HEK293 (cell line): ENCODE measurements at regions not wholly inside any gene's neighbourhood (a gene's known extent, or its start where the extent isn't known, plus 50 kb on each side); places are given as distances from the start of the nearest gene placed in this dataset.

ENCODE experiments used
- CTCF ChIA-PET: fragments of 350-600 bp; formaldehyde crosslinking; extraction: SDS; loops from one replicate; lab custom pipeline; 2021; ENCODE audit warnings: antibody characterized with exemption; lab: Yijun Ruan, JAX
- POLR2A ChIA-PET: fragments of 300-600 bp; formaldehyde crosslinking; extraction: SDS; loops from one replicate; lab custom pipeline; 2020; ENCODE audit warnings: antibody characterized with exemption, inconsistent platforms; lab: Yijun Ruan, JAX
- H3K27ac ChIP-seq: fragments of 200-500 bp; sonication (Bioruptor generic); 2 replicates; pipeline ENCODE4 v1.5.1; 2014; ENCODE audit warnings: low read depth, low read length, control low read depth, inconsistent platforms; ENCODE audit errors: extremely low read depth
- H3K36me3 ChIP-seq, 2 experiments: fragments of 200-500 bp in 1 of 2; sonication (Bioruptor generic) in 1 of 2; 1 replicate in 1 of 2; 2 replicates in 1 of 2; pipeline ENCODE4 v1.5.1; 2014 to 2017; ENCODE audit warnings: inconsistent platforms in 2 of 2, low read length in 2 of 2; ENCODE audit not compliant: control insufficient read depth in 2 of 2, insufficient read depth in 1 of 2
- H3K4me1 ChIP-seq: fragments of 200-500 bp; sonication (Bioruptor generic); 2 replicates; pipeline ENCODE4 v1.5.1; 2014; ENCODE audit warnings: mild to moderate bottlenecking, low read length, inconsistent platforms; ENCODE audit not compliant: control insufficient read depth, insufficient read depth
- H3K4me3 ChIP-seq: 2 replicates; pipeline ENCODE4 v1.5.1; 2011; ENCODE audit warnings: low read depth, mild to moderate bottlenecking, control low read depth, low read length, moderate library complexity
- H3K9me3 ChIP-seq: fragments of 200-500 bp; sonication (Bioruptor generic); 2 replicates; pipeline ENCODE4 v1.5.1; 2014; ENCODE audit warnings: low read depth, low read length, inconsistent platforms; ENCODE audit not compliant: control insufficient read depth, insufficient read depth
- EGR2 ChIP-seq: fragments of 450-650 bp; formaldehyde crosslinking; IDR thresholded peaks from 2 replicates; pipeline ENCODE4 v1.5.1; 2016; ENCODE audit warnings: low read depth, missing biosample characterization, missing genetic modification characterization
- ZNF155 ChIP-seq: fragments of 450-650 bp; formaldehyde crosslinking; IDR thresholded peaks from 2 replicates; pipeline ENCODE4 v1.5.1; 2016; ENCODE audit warnings: missing biosample characterization, missing genetic modification characterization
- ZNF394 ChIP-seq: fragments of 450-650 bp; formaldehyde crosslinking; IDR thresholded peaks from 2 replicates; pipeline ENCODE4 v1.5.1; 2016; ENCODE audit warnings: missing biosample characterization, missing genetic modification characterization, mild to moderate bottlenecking, moderate library complexity, borderline replicate concordance
- ZNF423 ChIP-seq: fragments of 450-650 bp; formaldehyde crosslinking; IDR thresholded peaks from 2 replicates; pipeline ENCODE4 v1.5.1; 2016; ENCODE audit warnings: missing biosample characterization, missing genetic modification characterization
- ZNF529 ChIP-seq: fragments of 450-650 bp; formaldehyde crosslinking; IDR thresholded peaks from 2 replicates; pipeline ENCODE4 v1.5.1; 2017; ENCODE audit warnings: missing genetic modification characterization, missing biosample characterization; ENCODE audit not compliant: insufficient replicate concordance
- ZNF555 ChIP-seq: fragments of 450-650 bp; formaldehyde crosslinking; conservative IDR thresholded peaks from 2 replicates; pipeline ENCODE4 v1.5.1; 2017; ENCODE audit warnings: missing biosample characterization, mild to moderate bottlenecking, missing genetic modification characterization, inconsistent platforms
- ZNF560 ChIP-seq: fragments of 450-650 bp; formaldehyde crosslinking; IDR thresholded peaks from 2 replicates; pipeline ENCODE4 v1.5.1; 2017; ENCODE audit warnings: missing biosample characterization, missing genetic modification characterization, borderline replicate concordance
- ZNF670 ChIP-seq: fragments of 450-650 bp; formaldehyde crosslinking; IDR thresholded peaks from 2 replicates; pipeline ENCODE4 v1.5.1; 2016; ENCODE audit warnings: missing biosample characterization, missing genetic modification characterization, low read depth
- ZNF701 ChIP-seq: fragments of 450-650 bp; formaldehyde crosslinking; IDR thresholded peaks from 2 replicates; pipeline ENCODE4 v1.5.1; 2016; ENCODE audit warnings: missing biosample characterization, missing genetic modification characterization
- ZNF768 ChIP-seq: fragments of 450-650 bp; formaldehyde crosslinking; IDR thresholded peaks from 2 replicates; pipeline ENCODE4 v1.5.1; 2018; ENCODE audit warnings: missing biosample characterization, mild to moderate bottlenecking, missing genetic modification characterization
- TF ChIP-seq, protein P1 (sequence below): fragments of 450-650 bp; formaldehyde crosslinking; IDR thresholded peaks from 2 replicates; pipeline ENCODE4 v1.5.1; 2017; ENCODE audit warnings: missing biosample characterization, missing genetic modification characterization
- TF ChIP-seq, protein P2 (sequence below): fragments of 450-650 bp; formaldehyde crosslinking; IDR thresholded peaks from 2 replicates; pipeline ENCODE4 v1.5.1; 2016; ENCODE audit warnings: missing biosample characterization, missing genetic modification characterization
- TF ChIP-seq, protein P3 (sequence below): fragments of 450-650 bp; formaldehyde crosslinking; IDR thresholded peaks from 2 replicates; pipeline ENCODE4 v1.5.1; 2016; ENCODE audit warnings: missing biosample characterization, missing genetic modification characterization
- TF ChIP-seq, protein P4 (sequence below): fragments of 450-650 bp; formaldehyde crosslinking; IDR thresholded peaks from 2 replicates; pipeline ENCODE4 v1.5.1; 2016; ENCODE audit warnings: missing biosample characterization, missing genetic modification characterization, low read depth

DNA sequence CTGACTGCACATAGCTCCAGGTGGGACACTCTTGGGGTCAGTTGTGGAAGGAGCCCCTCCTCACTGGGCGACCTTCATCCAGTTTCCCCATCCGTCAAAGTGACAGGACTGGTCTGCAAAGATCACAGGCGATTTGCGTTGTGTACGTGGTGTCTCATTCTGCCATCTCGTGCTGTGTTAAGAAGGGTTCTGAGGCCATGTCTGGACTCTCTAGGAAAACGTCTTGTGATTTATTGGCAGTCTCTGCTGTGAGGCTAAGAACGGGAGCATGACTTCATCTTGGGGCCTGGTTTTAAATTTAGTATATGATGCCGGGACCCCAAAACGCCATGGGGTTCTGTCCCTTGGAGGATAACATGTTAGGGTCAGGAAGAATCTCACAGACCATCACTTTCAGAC, 65.2 kb upstream of the CIBAR2 start:
- POLR2A ChIA-PET, result no interaction called here
- Histone ChIP-seq H3K36me3 (peaks cover 0 to 45% of the 10 kb centered on the region in 2 experiments; a peak in 1 of 3 replicates), H3K9me3 (no peaks in the 10 kb centered on the region), H3K4me1 (peaks cover 9% of the 10 kb centered on the region), H3K27ac (no peak overlapping the region), H3K4me3 (no peak overlapping the region)
- TF ChIP-seq, protein P1, sequence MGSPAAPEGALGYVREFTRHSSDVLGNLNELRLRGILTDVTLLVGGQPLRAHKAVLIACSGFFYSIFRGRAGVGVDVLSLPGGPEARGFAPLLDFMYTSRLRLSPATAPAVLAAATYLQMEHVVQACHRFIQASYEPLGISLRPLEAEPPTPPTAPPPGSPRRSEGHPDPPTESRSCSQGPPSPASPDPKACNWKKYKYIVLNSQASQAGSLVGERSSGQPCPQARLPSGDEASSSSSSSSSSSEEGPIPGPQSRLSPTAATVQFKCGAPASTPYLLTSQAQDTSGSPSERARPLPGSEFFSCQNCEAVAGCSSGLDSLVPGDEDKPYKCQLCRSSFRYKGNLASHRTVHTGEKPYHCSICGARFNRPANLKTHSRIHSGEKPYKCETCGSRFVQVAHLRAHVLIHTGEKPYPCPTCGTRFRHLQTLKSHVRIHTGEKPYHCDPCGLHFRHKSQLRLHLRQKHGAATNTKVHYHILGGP, result peak; percentile 64; the same call in 1 of the 2 replicates
- TF ChIP-seq, protein P2, sequence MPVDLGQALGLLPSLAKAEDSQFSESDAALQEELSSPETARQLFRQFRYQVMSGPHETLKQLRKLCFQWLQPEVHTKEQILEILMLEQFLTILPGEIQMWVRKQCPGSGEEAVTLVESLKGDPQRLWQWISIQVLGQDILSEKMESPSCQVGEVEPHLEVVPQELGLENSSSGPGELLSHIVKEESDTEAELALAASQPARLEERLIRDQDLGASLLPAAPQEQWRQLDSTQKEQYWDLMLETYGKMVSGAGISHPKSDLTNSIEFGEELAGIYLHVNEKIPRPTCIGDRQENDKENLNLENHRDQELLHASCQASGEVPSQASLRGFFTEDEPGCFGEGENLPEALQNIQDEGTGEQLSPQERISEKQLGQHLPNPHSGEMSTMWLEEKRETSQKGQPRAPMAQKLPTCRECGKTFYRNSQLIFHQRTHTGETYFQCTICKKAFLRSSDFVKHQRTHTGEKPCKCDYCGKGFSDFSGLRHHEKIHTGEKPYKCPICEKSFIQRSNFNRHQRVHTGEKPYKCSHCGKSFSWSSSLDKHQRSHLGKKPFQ (tag by site-specific recombination), result no peak
- TF ChIP-seq ZNF701 (tag by site-specific recombination), result no peak
- CTCF ChIA-PET, result interaction anchor here (0.7 kb wide), 2 partner anchors 147 to 377 kb away, joined by 3 read pairs; no protein-coding TSS in a partner anchor

DNA sequence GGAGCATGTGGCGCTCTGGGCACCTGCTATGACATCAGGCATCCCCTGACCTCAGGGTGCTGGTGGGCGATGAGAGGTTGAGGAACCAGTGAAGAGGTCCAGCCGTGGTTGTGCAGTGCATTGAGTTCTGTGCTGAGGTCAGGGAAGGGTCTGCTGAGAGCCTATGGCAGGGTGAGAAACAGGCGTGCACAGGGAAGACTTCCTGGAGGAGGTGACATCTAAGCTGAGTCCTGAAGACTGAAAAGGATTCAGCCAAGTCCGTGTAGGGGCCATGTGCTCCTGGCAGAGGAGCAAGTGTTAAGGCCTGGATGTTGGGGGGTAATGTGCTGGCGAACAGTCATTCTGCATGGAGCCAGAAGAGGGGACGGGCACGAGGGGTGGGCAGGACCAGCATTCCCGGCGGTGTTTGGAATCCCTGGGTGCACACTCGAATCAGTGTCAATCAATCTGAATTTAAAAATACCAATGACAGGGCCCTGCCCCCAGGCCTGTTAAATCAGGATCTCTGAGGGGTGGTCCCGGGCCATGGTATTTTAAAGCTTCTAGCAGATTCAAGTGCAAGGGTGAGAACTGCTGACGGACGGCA, 65.8 kb upstream of the CIBAR2 start:
- Histone ChIP-seq H3K27ac (no peak overlapping the region), H3K9me3 (no peaks in the 10 kb centered on the region), H3K4me3 (no peak overlapping the region), H3K36me3 (peaks cover 0 to 49% of the 10 kb centered on the region in 2 experiments; a peak in 1 of 3 replicates), H3K4me1 (peaks cover 9% of the 10 kb centered on the region)
- ChIA-PET POLR2A (no interaction called here), CTCF (interaction anchor here (0.7 to 1.3 kb wide), 2 partner anchors 75 to 146 kb away, joined by 3 read pairs; no protein-coding TSS in a partner anchor)
- TF ChIP-seq ZNF555 (tag by site-specific recombination) (no peak), ZNF670 (no peak), ZNF423 (no peak)
- TF ChIP-seq, protein P3, sequence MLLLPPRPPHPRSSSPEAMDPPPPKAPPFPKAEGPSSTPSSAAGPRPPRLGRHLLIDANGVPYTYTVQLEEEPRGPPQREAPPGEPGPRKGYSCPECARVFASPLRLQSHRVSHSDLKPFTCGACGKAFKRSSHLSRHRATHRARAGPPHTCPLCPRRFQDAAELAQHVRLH, result no peak
- TF ChIP-seq, all 188 proteins: peak for 0

DNA sequence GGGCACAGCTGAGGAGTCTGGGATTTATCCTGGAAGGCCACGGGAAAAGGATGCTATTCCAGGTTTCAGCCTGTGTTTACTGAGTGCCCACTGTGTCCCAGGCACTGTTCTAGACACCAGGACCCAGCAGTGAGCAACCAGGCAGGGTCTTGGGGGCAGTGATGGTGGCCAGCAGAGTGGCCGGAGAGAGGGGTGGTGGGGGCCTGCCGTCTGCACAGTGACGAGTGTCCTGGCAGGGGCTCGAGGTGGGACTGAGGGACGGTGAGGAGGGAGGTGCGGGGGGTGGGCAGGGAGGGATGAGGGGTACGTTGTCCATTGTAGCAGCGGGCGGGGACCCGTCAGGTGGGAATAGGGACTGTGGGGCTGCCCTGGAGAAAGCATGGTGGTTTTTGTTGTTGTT, 66.3 kb upstream of the CIBAR2 start:
- ChIA-PET POLR2A (no interaction called here), CTCF (interaction anchor here (1.3 kb wide), 1 partner anchor 74 kb away, joined by 3 read pairs; no protein-coding TSS in a partner anchor)
- no peaks in the 10 kb centered on the region for H3K9me3 ChIP-seq
- H3K4me3 ChIP-seq, result no peak overlapping the region
- TF ChIP-seq EGR2 (tag by site-specific recombination) (no peak), ZNF155 (tag by site-specific recombination) (no peak), ZNF768 (tag by site-specific recombination) (no peak), ZNF560 (no peak), ZNF394 (tag by site-specific recombination) (no peak), ZNF529 (tag by site-specific recombination) (no peak)
- TF ChIP-seq, protein P4, sequence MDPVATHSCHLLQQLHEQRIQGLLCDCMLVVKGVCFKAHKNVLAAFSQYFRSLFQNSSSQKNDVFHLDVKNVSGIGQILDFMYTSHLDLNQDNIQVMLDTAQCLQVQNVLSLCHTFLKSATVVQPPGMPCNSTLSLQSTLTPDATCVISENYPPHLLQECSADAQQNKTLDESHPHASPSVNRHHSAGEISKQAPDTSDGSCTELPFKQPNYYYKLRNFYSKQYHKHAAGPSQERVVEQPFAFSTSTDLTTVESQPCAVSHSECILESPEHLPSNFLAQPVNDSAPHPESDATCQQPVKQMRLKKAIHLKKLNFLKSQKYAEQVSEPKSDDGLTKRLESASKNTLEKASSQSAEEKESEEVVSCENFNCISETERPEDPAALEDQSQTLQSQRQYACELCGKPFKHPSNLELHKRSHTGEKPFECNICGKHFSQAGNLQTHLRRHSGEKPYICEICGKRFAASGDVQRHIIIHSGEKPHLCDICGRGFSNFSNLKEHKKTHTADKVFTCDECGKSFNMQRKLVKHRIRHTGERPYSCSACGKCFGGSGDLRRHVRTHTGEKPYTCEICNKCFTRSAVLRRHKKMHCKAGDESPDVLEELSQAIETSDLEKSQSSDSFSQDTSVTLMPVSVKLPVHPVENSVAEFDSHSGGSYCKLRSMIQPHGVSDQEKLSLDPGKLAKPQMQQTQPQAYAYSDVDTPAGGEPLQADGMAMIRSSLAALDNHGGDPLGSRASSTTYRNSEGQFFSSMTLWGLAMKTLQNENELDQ, result no peak
- TF ChIP-seq, all 188 proteins: peak for 0
- Histone ChIP-seq H3K27ac (no peak overlapping the region), H3K36me3 (peaks cover 0 to 50% of the 10 kb centered on the region in 2 experiments; a peak in 1 of 3 replicates), H3K4me1 (peaks cover 9% of the 10 kb centered on the region)
